RPMI7951 (cell line): ENCODE measurements at regions not wholly inside any gene's neighbourhood (a gene's known extent, or its start where the extent isn't known, plus 50 kb on each side); places are given as distances from the start of the nearest gene placed in this dataset.
A peak's percentile ranks its signal among the peaks of the same experiment; 100 is the strongest.

Source experiments
- DNase-seq: peaks from one replicate; pipeline ENCODE4 v3.0.0-alpha.2; 2012; ENCODE audit warnings: low read depth

DNA sequence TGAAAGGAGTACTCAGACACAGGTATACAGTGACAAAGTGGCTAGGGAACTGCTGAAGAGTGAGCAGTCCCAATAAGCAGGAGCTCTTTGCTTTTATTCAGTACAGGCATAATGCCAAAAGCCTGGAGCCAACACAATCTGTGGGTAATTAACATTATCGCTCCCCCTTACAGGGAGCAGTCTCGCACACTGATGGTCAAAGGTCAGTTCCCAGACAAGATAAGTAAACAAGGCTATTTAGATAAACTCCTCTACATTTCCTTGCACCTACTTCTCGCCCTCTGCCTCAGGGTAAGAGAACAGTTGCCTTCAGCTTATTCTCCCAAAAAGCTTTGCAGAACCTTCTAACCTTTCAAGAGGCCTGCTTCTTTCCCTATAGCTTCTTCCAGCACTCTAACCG lies 73.9 kb upstream of the TAF9B start:
- no peak for DNase-seq

DNA sequence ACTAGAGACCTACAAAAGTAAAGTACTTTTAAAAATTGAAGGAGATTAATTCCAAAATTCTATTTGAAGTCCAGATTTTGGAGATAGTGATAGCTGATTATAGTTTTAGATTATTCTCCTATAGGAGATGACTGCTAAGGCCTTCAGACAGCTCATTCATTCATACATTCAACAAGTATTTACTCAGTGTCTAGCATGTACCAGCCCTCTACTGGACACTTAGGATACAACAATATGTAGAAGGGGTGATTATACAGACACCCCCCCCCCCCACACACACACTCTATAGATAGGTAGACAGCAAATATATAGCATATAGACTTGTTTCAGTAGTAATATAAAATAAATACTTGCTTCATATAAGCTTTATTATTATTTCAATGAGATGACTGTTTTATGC lies 60.4 kb upstream of the TAF9B start:
- DNase-seq: peak; percentile 25
